OCI-LY1 (cell line): ENCODE measurements at regions not wholly inside any gene's neighbourhood (a gene's known extent, or its start where the extent isn't known, plus 50 kb on each side); places are given as distances from the start of the nearest gene placed in this dataset.
A peak's percentile ranks its signal among the peaks of the same experiment; 100 is the strongest.

ENCODE experiments used
- H2AFZ ChIP-seq: fragments of 200-600 bp; sonication (generic), shearing (Covaris generic); 2 replicates; pipeline ENCODE4 v1.6.0; 2014; ENCODE audit warnings: antibody characterized with exemption, mild to moderate bottlenecking, low read length
- H3F3A ChIP-seq: fragments of 200-600 bp; sonication (generic), shearing (Covaris generic); 2 replicates; pipeline ENCODE4 v1.6.0; 2014; ENCODE audit warnings: mild to moderate bottlenecking, antibody characterized with exemption, low read length, moderate library complexity; ENCODE audit not compliant: insufficient read depth
- H3K27ac ChIP-seq: fragments of 200-600 bp; sonication (generic); 2 replicates; pipeline ENCODE4 v1.5.1; 2014; ENCODE audit warnings: low read length, mixed run types, mild to moderate bottlenecking, low read depth; ENCODE audit not compliant: poor library complexity, severe bottlenecking
- H3K27me3 ChIP-seq: fragments of 200-600 bp; sonication (generic); 2 replicates; pipeline ENCODE4 v1.6.0; 2014; ENCODE audit warnings: antibody characterized with exemption, mild to moderate bottlenecking, low read length, moderate library complexity; ENCODE audit not compliant: insufficient read depth
- H3K36me3 ChIP-seq: fragments of 200-600 bp; sonication (generic); 2 replicates; pipeline ENCODE4 v1.6.1; 2014; ENCODE audit warnings: mild to moderate bottlenecking, antibody characterized with exemption, low read length, moderate library complexity, mixed read lengths; ENCODE audit not compliant: insufficient read depth
- H3K4me1 ChIP-seq: fragments of 200-600 bp; sonication (generic); 2 replicates; pipeline ENCODE4 v1.5.1; 2014; ENCODE audit warnings: mild to moderate bottlenecking, low read length, moderate library complexity; ENCODE audit not compliant: insufficient read depth, severe bottlenecking
- H3K4me2 ChIP-seq: fragments of 200-600 bp; sonication (generic), shearing (Covaris generic); 2 replicates; pipeline ENCODE4 v1.6.1; 2014; ENCODE audit warnings: low read length
- H3K4me3 ChIP-seq: fragments of 200-600 bp; sonication (generic); 2 replicates; pipeline ENCODE4 v1.5.1; 2014; ENCODE audit warnings: low read length, low read depth, mild to moderate bottlenecking, mixed read lengths; ENCODE audit not compliant: poor library complexity, severe bottlenecking
- H3K79me2 ChIP-seq: fragments of 200-600 bp; shearing (Covaris generic); 2 replicates; pipeline ENCODE4 v1.6.1; 2016; ENCODE audit warnings: mixed run types, low read length, mixed read lengths; ENCODE audit not compliant: insufficient read depth
- H3K9ac ChIP-seq: fragments of 200-600 bp; sonication (generic), shearing (Covaris generic); 2 replicates; pipeline ENCODE4 v1.6.1; 2014; ENCODE audit warnings: mild to moderate bottlenecking, low read length, mixed read lengths
- H3K9me2 ChIP-seq: fragments of 200-600 bp; sonication (generic), shearing (Covaris generic); 2 replicates; pipeline ENCODE4 v1.6.1; 2014; ENCODE audit warnings: low read depth, mild to moderate bottlenecking, low read length, mixed read lengths
- H3K9me3 ChIP-seq: fragments of 200-600 bp; shearing (Covaris generic); 2 replicates; pipeline ENCODE4 v1.6.1; 2014; ENCODE audit warnings: low read length, mixed read lengths
- H4K20me1 ChIP-seq: fragments of 200-600 bp; sonication (generic), shearing (Covaris generic); 2 replicates; pipeline ENCODE4 v1.6.0; 2016; ENCODE audit warnings: mild to moderate bottlenecking, low read length; ENCODE audit not compliant: insufficient read depth
- EZH2 ChIP-seq: fragments of 200-600 bp; sonication (generic), shearing (Covaris generic); IDR thresholded peaks from 2 replicates; pipeline ENCODE4 v1.8.0; 2017; ENCODE audit warnings: borderline replicate concordance, mixed run types, mild to moderate bottlenecking, antibody characterized with exemption, low read length, moderate library complexity, mixed read lengths
- TF ChIP-seq, protein P1 (sequence below): fragments of 200-600 bp; sonication (generic), shearing (Covaris generic); IDR thresholded peaks from 2 replicates; pipeline ENCODE4 v1.5.1; 2017; ENCODE audit warnings: mild to moderate bottlenecking, antibody characterized with exemption, low read length, moderate library complexity, mixed read lengths

DNA sequence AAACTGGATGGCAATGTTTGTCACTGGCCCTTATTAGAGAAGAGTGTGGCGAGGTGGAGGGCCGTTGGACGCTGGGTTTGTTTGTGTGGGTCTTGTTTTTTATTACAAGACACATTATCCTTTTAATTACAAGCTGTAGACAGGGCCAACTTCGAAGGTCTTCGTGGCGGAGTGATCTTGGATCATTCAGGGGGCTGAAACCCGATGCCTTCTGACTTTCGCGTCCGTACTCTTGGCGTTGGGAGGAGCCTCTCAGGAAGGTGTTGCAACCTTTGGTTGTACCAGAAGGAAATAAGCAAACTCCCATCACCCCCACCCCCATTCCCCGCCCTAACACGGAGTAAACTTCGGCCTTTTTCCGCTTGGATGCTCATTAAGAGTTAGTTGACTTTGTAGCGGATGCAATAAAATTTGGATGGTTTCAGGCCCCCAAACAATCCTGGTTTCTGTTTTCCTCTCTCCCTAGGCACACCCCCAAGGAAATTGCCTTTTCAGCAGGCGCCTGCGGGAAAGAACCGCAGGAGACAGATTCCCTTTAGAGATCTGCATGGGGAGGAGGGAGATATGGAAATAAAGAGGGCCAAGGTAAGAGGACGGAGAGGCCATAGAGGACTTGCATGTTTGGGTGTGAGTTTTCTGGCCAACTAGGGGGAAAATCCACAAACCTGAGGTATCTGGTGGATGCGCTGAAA is 294.5 kb upstream of the NFE2L3 start:
- Histone ChIP-seq H3K9me3 (peaks cover 13% of the 10 kb centered on the region; the same call in 1 of the 2 replicates), H3K4me3 (peak overlapping the region; percentile 68), H2AFZ (peak overlapping the region; percentile 36; the same call in 1 of the 2 replicates), H3K4me2 (peak overlapping the region; percentile 93), H3K9me2 (no peaks in the 10 kb centered on the region), H4K20me1 (no peaks in the 10 kb centered on the region), H3K27me3 (no peaks in the 10 kb centered on the region), H3K4me1 (peaks cover 27% of the 10 kb centered on the region), H3K36me3 (no peaks in the 10 kb centered on the region; the same call in 1 of the 2 replicates), H3K79me2 (no peaks in the 10 kb centered on the region), H3K9ac (no peak overlapping the region), H3K27ac (peak overlapping the region; percentile 20), H3F3A (0 out of 2 replicates have a peak, but pooled peaks cover 10% of the 10 kb centered on the region)
- TF ChIP-seq, protein P1, sequence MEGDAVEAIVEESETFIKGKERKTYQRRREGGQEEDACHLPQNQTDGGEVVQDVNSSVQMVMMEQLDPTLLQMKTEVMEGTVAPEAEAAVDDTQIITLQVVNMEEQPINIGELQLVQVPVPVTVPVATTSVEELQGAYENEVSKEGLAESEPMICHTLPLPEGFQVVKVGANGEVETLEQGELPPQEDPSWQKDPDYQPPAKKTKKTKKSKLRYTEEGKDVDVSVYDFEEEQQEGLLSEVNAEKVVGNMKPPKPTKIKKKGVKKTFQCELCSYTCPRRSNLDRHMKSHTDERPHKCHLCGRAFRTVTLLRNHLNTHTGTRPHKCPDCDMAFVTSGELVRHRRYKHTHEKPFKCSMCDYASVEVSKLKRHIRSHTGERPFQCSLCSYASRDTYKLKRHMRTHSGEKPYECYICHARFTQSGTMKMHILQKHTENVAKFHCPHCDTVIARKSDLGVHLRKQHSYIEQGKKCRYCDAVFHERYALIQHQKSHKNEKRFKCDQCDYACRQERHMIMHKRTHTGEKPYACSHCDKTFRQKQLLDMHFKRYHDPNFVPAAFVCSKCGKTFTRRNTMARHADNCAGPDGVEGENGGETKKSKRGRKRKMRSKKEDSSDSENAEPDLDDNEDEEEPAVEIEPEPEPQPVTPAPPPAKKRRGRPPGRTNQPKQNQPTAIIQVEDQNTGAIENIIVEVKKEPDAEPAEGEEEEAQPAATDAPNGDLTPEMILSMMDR: no peak
- no peak for TF ChIP-seq EZH2

DNA sequence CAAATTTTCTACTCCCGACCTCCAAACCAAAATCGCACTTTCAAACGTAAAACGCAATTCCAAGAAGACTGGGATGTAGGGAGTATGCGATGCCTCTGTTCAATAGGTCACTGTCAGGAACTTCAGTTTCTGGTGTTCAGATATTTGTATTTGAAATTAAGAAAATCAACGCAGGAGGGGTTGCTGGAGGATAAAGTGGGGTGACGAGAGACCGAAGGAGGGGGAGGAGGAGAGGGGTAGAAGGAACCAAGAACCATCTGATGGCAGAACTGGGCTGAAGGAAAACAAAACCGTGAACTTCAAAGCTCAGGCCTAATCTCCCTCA is 293.8 kb upstream of the NFE2L3 start:
- H2AFZ ChIP-seq: no peak overlapping the region
- no peak for TF ChIP-seq EZH2
- TF ChIP-seq, protein P1: no peak
- H4K20me1 ChIP-seq: no peaks in the 10 kb centered on the region
- H3K79me2 ChIP-seq: no peaks in the 10 kb centered on the region
- H3F3A ChIP-seq: 0 out of 2 replicates have a peak, but pooled peaks cover 10% of the 10 kb centered on the region
- H3K4me2 ChIP-seq: no peak overlapping the region
- no peak overlapping the region for H3K9ac ChIP-seq
- H3K9me3 ChIP-seq: peaks cover 13% of the 10 kb centered on the region; the same call in 1 of the 2 replicates
- no peaks in the 10 kb centered on the region for H3K27me3 ChIP-seq
- no peaks in the 10 kb centered on the region for H3K9me2 ChIP-seq
- H3K4me1 ChIP-seq: peaks cover 29% of the 10 kb centered on the region
- H3K4me3 ChIP-seq: no peak overlapping the region
- H3K27ac ChIP-seq: no peak overlapping the region
- no peaks in the 10 kb centered on the region; the same call in 1 of the 2 replicates for H3K36me3 ChIP-seq

DNA sequence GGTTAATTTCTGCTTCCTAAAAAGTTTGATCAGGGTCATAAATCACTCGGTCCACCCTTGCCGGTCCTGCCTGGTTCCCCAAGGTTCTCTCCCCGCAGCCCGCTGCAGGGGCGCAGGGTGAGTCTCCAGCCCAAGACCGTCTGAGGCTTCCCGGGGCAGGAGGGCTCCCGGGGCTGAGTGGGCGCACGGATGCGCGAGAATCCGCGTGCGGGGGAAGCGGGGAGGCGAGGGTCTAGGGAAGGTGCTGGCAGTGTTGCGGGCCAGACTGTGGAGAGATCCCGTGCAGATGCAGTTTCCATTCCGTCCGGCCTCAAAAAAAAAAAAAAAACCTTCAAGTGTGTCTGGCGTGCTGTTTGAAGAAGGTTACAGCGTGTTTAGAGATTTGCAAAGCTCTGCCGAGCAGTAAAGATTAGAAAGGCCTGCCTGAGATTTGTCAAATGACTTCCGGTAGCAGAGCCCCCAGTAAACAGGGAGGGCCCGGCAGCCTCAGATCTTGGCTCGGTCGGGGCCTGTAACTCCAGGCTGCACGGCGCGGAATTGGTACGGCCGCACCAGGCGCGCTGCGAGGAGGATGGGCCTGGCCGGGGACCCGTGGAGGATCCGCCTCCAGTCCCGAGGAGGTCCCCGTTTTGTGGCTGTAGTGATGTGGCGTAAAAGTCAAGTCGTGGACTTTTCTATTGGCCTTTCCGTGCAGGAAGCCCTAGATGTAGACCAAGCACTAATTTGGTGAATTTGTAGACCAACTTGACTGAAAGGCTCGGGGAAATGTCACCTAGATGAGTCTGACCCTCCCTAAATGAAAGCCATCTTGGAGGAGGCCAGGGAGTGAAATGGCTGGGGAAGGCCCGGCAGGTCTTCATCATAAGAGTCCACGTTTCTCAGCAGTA is 293.2 kb upstream of the NFE2L3 start:
- Histone ChIP-seq H3K4me3 (no peak overlapping the region), H3F3A (0 out of 2 replicates have a peak, but pooled peaks cover 10% of the 10 kb centered on the region), H3K36me3 (no peaks in the 10 kb centered on the region; the same call in 1 of the 2 replicates), H3K9me3 (peaks cover 13% of the 10 kb centered on the region; the same call in 1 of the 2 replicates), H3K9ac (no peak overlapping the region), H3K4me2 (no peak overlapping the region), H3K27me3 (no peaks in the 10 kb centered on the region), H2AFZ (no peak overlapping the region), H3K4me1 (peaks cover 29% of the 10 kb centered on the region), H3K9me2 (no peaks in the 10 kb centered on the region), H3K27ac (no peak overlapping the region), H4K20me1 (no peaks in the 10 kb centered on the region), H3K79me2 (no peaks in the 10 kb centered on the region)
- no peak for TF ChIP-seq EZH2
- TF ChIP-seq, protein P1: no peak
